KMS-11 (cell line): ENCODE measurements at regions not wholly inside any gene's neighbourhood (a gene's known extent, or its start where the extent isn't known, plus 50 kb on each side); places are given as distances from the start of the nearest gene placed in this dataset.

ENCODE experiments used
- H2AFZ ChIP-seq: fragments of 200-600 bp; sonication (generic); 2 replicates; pipeline ENCODE4 v1.6.1; 2016; ENCODE audit warnings: antibody characterized with exemption, mixed run types, low read depth
- H3K27ac ChIP-seq: fragments of 200-600 bp; sonication (generic); 2 replicates; pipeline ENCODE4 v1.6.1; 2016; ENCODE audit warnings: mild to moderate bottlenecking, mixed run types
- H3K27me3 ChIP-seq: fragments of 200-600 bp; sonication (generic); 2 replicates; pipeline ENCODE4 v1.6.1; 2017; ENCODE audit warnings: mild to moderate bottlenecking, low read depth, mixed run types, moderate library complexity; ENCODE audit not compliant: insufficient read depth
- H3K36me3 ChIP-seq: fragments of 200-600 bp; sonication (generic); 2 replicates; pipeline ENCODE4 v1.6.1; 2017; ENCODE audit warnings: mild to moderate bottlenecking, mixed run types; ENCODE audit not compliant: insufficient read depth
- H3K4me1 ChIP-seq: fragments of 200-600 bp; sonication (generic); 2 replicates; pipeline ENCODE4 v1.6.1; 2016; ENCODE audit warnings: mild to moderate bottlenecking, low read depth, mixed run types; ENCODE audit not compliant: poor library complexity, severe bottlenecking
- H3K4me2 ChIP-seq: fragments of 200-600 bp; sonication (generic); 2 replicates; pipeline ENCODE4 v1.7.0; 2016; ENCODE audit warnings: mild to moderate bottlenecking, mixed run types
- H3K4me3 ChIP-seq: fragments of 200-600 bp; sonication (generic); IDR thresholded peaks from 2 replicates; pipeline ENCODE4 v1.6.1; 2017; ENCODE audit warnings: low read depth, low read length, mixed read lengths; ENCODE audit not compliant: insufficient read depth
- H3K79me2 ChIP-seq: fragments of 200-600 bp; sonication (generic); 2 replicates; pipeline ENCODE4 v1.6.1; 2016; ENCODE audit warnings: low read depth, mixed run types; ENCODE audit not compliant: insufficient read depth
- H3K9ac ChIP-seq: fragments of 200-600 bp; sonication (generic); 2 replicates; pipeline ENCODE4 v1.6.1; 2016; ENCODE audit warnings: mild to moderate bottlenecking, mixed run types
- H4K20me1 ChIP-seq: fragments of 200-600 bp; sonication (generic); 2 replicates; pipeline ENCODE4 v1.6.1; 2016; ENCODE audit warnings: mild to moderate bottlenecking, mixed run types; ENCODE audit not compliant: insufficient read depth
- CTCF ChIP-seq: fragments of 200-600 bp; sonication (generic); conservative IDR thresholded peaks from 2 replicates; pipeline ENCODE4 v1.6.1; 2017; ENCODE audit warnings: low read depth, mild to moderate bottlenecking, antibody characterized with exemption, low read length, moderate library complexity, mixed read lengths

GRCh38 chr9:86578722-86579121 lies 224.5 kb upstream of the TUT7 start:
- no peak overlapping the region for H3K4me2 ChIP-seq
- H3K9ac ChIP-seq, result no peak overlapping the region
- H2AFZ ChIP-seq, result no peak overlapping the region
- no peak overlapping the region for H3K27ac ChIP-seq
- no peaks in the 10 kb centered on the region for H3K27me3 ChIP-seq
- H3K79me2 ChIP-seq, result no peaks in the 10 kb centered on the region
- H4K20me1 ChIP-seq, result no peaks in the 10 kb centered on the region
- no peaks in the 10 kb centered on the region for H3K4me1 ChIP-seq
- TF ChIP-seq CTCF, result no peak
- no peaks in the 10 kb centered on the region for H3K36me3 ChIP-seq
- H3K4me3 ChIP-seq, result no peak overlapping the region

GRCh38 chr9:86577420-86578333 lies 223.5 kb upstream of the TUT7 start:
- TF ChIP-seq CTCF, result no peak
- Histone ChIP-seq H3K9ac (no peak overlapping the region), H3K27me3 (no peaks in the 10 kb centered on the region), H3K4me3 (no peak overlapping the region), H3K4me1 (no peaks in the 10 kb centered on the region), H3K79me2 (no peaks in the 10 kb centered on the region), H4K20me1 (no peaks in the 10 kb centered on the region), H3K36me3 (no peaks in the 10 kb centered on the region), H3K4me2 (no peak overlapping the region), H2AFZ (no peak overlapping the region), H3K27ac (no peak overlapping the region)

GRCh38 chr9:86575825-86576525 lies 221.8 kb upstream of the TUT7 start:
- H3K4me3 ChIP-seq, result no peak overlapping the region
- H3K4me1 ChIP-seq, result no peaks in the 10 kb centered on the region
- no peaks in the 10 kb centered on the region for H3K27me3 ChIP-seq
- no peaks in the 10 kb centered on the region for H4K20me1 ChIP-seq
- no peak for TF ChIP-seq CTCF
- no peak overlapping the region for H3K9ac ChIP-seq
- H2AFZ ChIP-seq, result no peak overlapping the region
- H3K79me2 ChIP-seq, result no peaks in the 10 kb centered on the region
- no peaks in the 10 kb centered on the region for H3K36me3 ChIP-seq
- H3K4me2 ChIP-seq, result no peak overlapping the region
- no peak overlapping the region for H3K27ac ChIP-seq

- Histone ChIP-seq H3K4me1 (no peaks in the 10 kb centered on the region), H3K9ac (no peak overlapping the region), H4K20me1 (no peaks in the 10 kb centered on the region), H3K27ac (no peak overlapping the region), H3K36me3 (no peaks in the 10 kb centered on the region), H2AFZ (no peak overlapping the region), H3K79me2 (no peaks in the 10 kb centered on the region), H3K4me2 (no peak overlapping the region), H3K4me3 (no peak overlapping the region), H3K27me3 (no peaks in the 10 kb centered on the region)
- TF ChIP-seq CTCF, result no peak
Measured at GRCh38 chr9:86575137-86575536, 220.9 kb upstream of the TUT7 start.
